Natural killer cell (primary cell): ENCODE measurements at regions not wholly inside any gene's neighbourhood (a gene's known extent, or its start where the extent isn't known, plus 50 kb on each side); places are given as distances from the start of the nearest gene placed in this dataset.

ENCODE experiments used
- ATAC-seq, 3 donors: fragments of 150-1000 bp in 2 of 3; fragments of 200-7000 bp in 1 of 3; cut with Tn5 transposase; 1 replicate in 1 of 3; 2 replicates in 2 of 3; pipeline ENCODE4 v1.10.0; 2021; ENCODE audit warnings: mild to moderate bottlenecking in 2 of 3, moderate library complexity in 2 of 3
- DNase-seq, 2 donors: peaks; one replicate each; pipeline versions ENCODE4 v3.0.0 to v3.0.0-alpha.2; 2013 to 2021; ENCODE audit warnings: mixed read lengths in 1 of 2
- H3K27ac ChIP-seq: one replicate; pipeline ENCODE4 v1.5.1; 2013; ENCODE audit warnings: mild to moderate bottlenecking, low read length
- H3K27me3 ChIP-seq: one replicate; pipeline ENCODE4 v1.6.1; 2013; ENCODE audit warnings: low read length; ENCODE audit not compliant: control insufficient read depth, insufficient read depth
- H3K36me3 ChIP-seq: one replicate; pipeline ENCODE4 v1.6.1; 2013; ENCODE audit warnings: low read length; ENCODE audit not compliant: control insufficient read depth, insufficient read depth
- H3K4me1 ChIP-seq: one replicate; pipeline ENCODE4 v1.6.1; 2013; ENCODE audit warnings: low read length; ENCODE audit not compliant: control insufficient read depth, insufficient read depth
- H3K4me3 ChIP-seq: one replicate; pipeline ENCODE4 v1.5.1; 2013; ENCODE audit warnings: low read length
- H3K9me3 ChIP-seq: one replicate; pipeline ENCODE4 v1.6.1; 2013; ENCODE audit warnings: low read length; ENCODE audit not compliant: control insufficient read depth, insufficient read depth
- H3K27ac Mint-ChIP-seq, 2 donors: one replicate each; pipeline ENCODE4 v1.8.0; 2022; ENCODE audit warnings: mild to moderate bottlenecking in 2 of 2, mixed read lengths in 2 of 2, moderate library complexity in 1 of 2
- H3K27me3 Mint-ChIP-seq, 2 donors: one replicate each; pipeline ENCODE4 v1.8.0; 2022; ENCODE audit warnings: low read depth in 2 of 2, mixed read lengths in 2 of 2
- H3K36me3 Mint-ChIP-seq: one replicate; pipeline ENCODE4 v1.8.0; 2022; ENCODE audit warnings: mixed read lengths
- H3K4me1 Mint-ChIP-seq, 2 donors: one replicate each; pipeline ENCODE4 v1.8.0; 2022; ENCODE audit warnings: mixed read lengths in 2 of 2
- H3K4me3 Mint-ChIP-seq: one replicate; pipeline ENCODE4 v1.8.0; 2022; ENCODE audit warnings: mild to moderate bottlenecking, moderate library complexity, mixed read lengths
- H3K9me3 Mint-ChIP-seq, 2 donors: one replicate each; pipeline ENCODE4 v1.8.0; 2022; ENCODE audit warnings: mixed read lengths in 2 of 2
- CTCF ChIP-seq: fragments of 200-600 bp; IDR thresholded peaks from one replicate; pipeline ENCODE4 v1.8.0; 2022; ENCODE audit warnings: antibody characterized with exemption
- WGBS: methylation state at CpG from one replicate; pipeline ENCODE4 v1.1.7; 2013; ENCODE audit warnings: missing lambda C conversion rate; ENCODE audit not compliant: insufficient coverage; 5-methylcytosine and 5-hydroxymethylcytosine counted together
- intact Hi-C: fragments of 100-400 bp; cut with micrococcal nuclease; formaldehyde crosslinking; loops from one replicate; pipeline ENCODE4 v1.14.2; 2022

GRCh38 chrX:30992381-30992904 lies 79.4 kb downstream of the FTHL17 start:
- no peaks in the 10 kb centered on the region for H3K4me1 Mint-ChIP-seq
- no peaks in the 10 kb centered on the region for H3K27me3 ChIP-seq
- H3K27ac Mint-ChIP-seq, result no peak overlapping the region
- TF ChIP-seq CTCF, result no peak
- peaks cover 0 to 3% of the 10 kb centered on the region in 2 donors for H3K9me3 Mint-ChIP-seq
- no CpG with 5 or more reads among the region's 4 CpGs for WGBS
- intact Hi-C loops, result no loop called here
- no peaks in the 10 kb centered on the region for H3K9me3 ChIP-seq
- H3K36me3 Mint-ChIP-seq, result no peaks in the 10 kb centered on the region
- no peaks in the 10 kb centered on the region for H3K36me3 ChIP-seq
- H3K27ac ChIP-seq, result no peak overlapping the region
- peaks cover 5% of the 10 kb centered on the region for H3K4me1 ChIP-seq
- peaks cover 0 to 2% of the 10 kb centered on the region in 2 donors for H3K27me3 Mint-ChIP-seq
- ATAC-seq (no peak), DNase-seq (no peak)
- H3K4me3 Mint-ChIP-seq, result no peak overlapping the region
- H3K4me3 ChIP-seq, result no peak overlapping the region

- H3K4me1 ChIP-seq, result peaks cover 5% of the 10 kb centered on the region
- H3K4me3 ChIP-seq, result no peak overlapping the region
- H3K4me3 Mint-ChIP-seq, result no peak overlapping the region
- DNase-seq (no peak), ATAC-seq (no peak)
- no peaks in the 10 kb centered on the region for H3K36me3 ChIP-seq
- no peak overlapping the region for H3K27ac Mint-ChIP-seq
- peaks cover 0 to 2% of the 10 kb centered on the region in 2 donors for H3K27me3 Mint-ChIP-seq
- no peaks in the 10 kb centered on the region for H3K4me1 Mint-ChIP-seq
- peaks cover 0 to 3% of the 10 kb centered on the region in 2 donors for H3K9me3 Mint-ChIP-seq
- H3K36me3 Mint-ChIP-seq, result no peaks in the 10 kb centered on the region
- TF ChIP-seq CTCF, result no peak
- no peak overlapping the region for H3K27ac ChIP-seq
- WGBS, result 80% methylated on average over 1 of the region's 2 CpGs
- intact Hi-C loops, result no loop called here
- no peaks in the 10 kb centered on the region for H3K9me3 ChIP-seq
- H3K27me3 ChIP-seq, result no peaks in the 10 kb centered on the region
These were observed 81.5 kb downstream of the FTHL17 start for GRCh38 chrX:30990361-30990760.

- no peaks in the 10 kb centered on the region for H3K9me3 ChIP-seq
- intact Hi-C loops, result no loop called here
- no peak for TF ChIP-seq CTCF
These were observed 89.4 kb downstream of the FTHL17 start for GRCh38 chrX:30982467-30982866.

GRCh38 chrX:30981968-30982367 lies 89.9 kb downstream of the FTHL17 start:
- no peaks in the 10 kb centered on the region for H3K36me3 Mint-ChIP-seq
- Histone ChIP-seq H3K4me3 (no peak overlapping the region), H3K9me3 (no peaks in the 10 kb centered on the region), H3K4me1 (no peaks in the 10 kb centered on the region), H3K27me3 (no peaks in the 10 kb centered on the region), H3K36me3 (no peaks in the 10 kb centered on the region), H3K27ac (no peak overlapping the region)
- DNase-seq (no peak), ATAC-seq (no peak)
- 78% methylated on average over 2 of the region's 2 CpGs for WGBS
- H3K27ac Mint-ChIP-seq, result no peak overlapping the region
- no peak overlapping the region for H3K4me3 Mint-ChIP-seq
- TF ChIP-seq CTCF, result no peak
- H3K27me3 Mint-ChIP-seq, result peaks cover 0 to 7% of the 10 kb centered on the region in 2 donors
- no peaks in the 10 kb centered on the region for H3K9me3 Mint-ChIP-seq
- intact Hi-C loops, result no loop called here
- no peaks in the 10 kb centered on the region for H3K4me1 Mint-ChIP-seq

More at GRCh38 chrX:30982467-30982866, 89.4 kb downstream of the FTHL17 start:
- no CpG with 5 or more reads among the region's 3 CpGs for WGBS
- no peak overlapping the region for H3K27ac ChIP-seq
- Mint-ChIP-seq H3K36me3 (no peaks in the 10 kb centered on the region), H3K27me3 (peaks cover 0 to 6% of the 10 kb centered on the region in 2 donors), H3K4me3 (no peak overlapping the region), H3K27ac (no peak overlapping the region), H3K4me1 (no peaks in the 10 kb centered on the region), H3K9me3 (no peaks in the 10 kb centered on the region)
- ATAC-seq (no peak), DNase-seq (no peak)
- no peaks in the 10 kb centered on the region for H3K27me3 ChIP-seq
- H3K36me3 ChIP-seq, result no peaks in the 10 kb centered on the region
- H3K4me1 ChIP-seq, result no peaks in the 10 kb centered on the region
- no peak overlapping the region for H3K4me3 ChIP-seq
